MM.1S (cell line): ENCODE measurements at regions not wholly inside any gene's neighbourhood (a gene's known extent, or its start where the extent isn't known, plus 50 kb on each side); places are given as distances from the start of the nearest gene placed in this dataset.

Experiments used
- DNase-seq: peaks from one replicate; pipeline ENCODE4 v3.0.0-alpha.2; 2015
- H2AFZ ChIP-seq: fragments of 300-600 bp; sonication (generic); 2 replicates; pipeline ENCODE4 v1.6.0; 2016; ENCODE audit warnings: antibody characterized with exemption, low read length
- H3F3A ChIP-seq: fragments of 300-600 bp; sonication (generic); 2 replicates; pipeline ENCODE4 v1.6.1; 2016; ENCODE audit warnings: mild to moderate bottlenecking, antibody characterized with exemption, low read length, moderate library complexity, mixed read lengths; ENCODE audit not compliant: insufficient read depth
- H3K27ac ChIP-seq: fragments of 300-600 bp; sonication (generic); 2 replicates; pipeline ENCODE4 v1.5.1; 2016; ENCODE audit warnings: mild to moderate bottlenecking, low read length
- H3K27me3 ChIP-seq: fragments of 300-600 bp; sonication (generic); replicated peaks from 2 replicates; pipeline ENCODE4 v1.6.0; 2016; ENCODE audit warnings: low read length; ENCODE audit not compliant: insufficient read depth
- H3K36me3 ChIP-seq: fragments of 300-600 bp; sonication (generic); replicated peaks from 2 replicates; pipeline ENCODE4 v1.6.1; 2016; ENCODE audit warnings: mild to moderate bottlenecking, low read length, mixed read lengths; ENCODE audit not compliant: insufficient read depth
- H3K4me1 ChIP-seq: fragments of 300-600 bp; sonication (generic); 2 replicates; pipeline ENCODE4 v1.6.1; 2016; ENCODE audit warnings: low read length, mixed read lengths
- H3K4me2 ChIP-seq: fragments of 300-600 bp; sonication (generic); 2 replicates; pipeline ENCODE4 v1.6.0; 2016; ENCODE audit warnings: low read depth, low read length
- H3K4me3 ChIP-seq: fragments of 300-600 bp; sonication (generic); 2 replicates; pipeline ENCODE4 v1.5.1; 2016; ENCODE audit warnings: low read length, mixed read lengths
- H3K79me2 ChIP-seq: fragments of 300-600 bp; sonication (generic); 2 replicates; pipeline ENCODE4 v1.6.1; 2016; ENCODE audit warnings: mixed run types, low read length, mixed read lengths
- H3K9ac ChIP-seq: fragments of 300-600 bp; sonication (generic); 2 replicates; pipeline ENCODE4 v1.6.1; 2016; ENCODE audit warnings: low read length, mixed read lengths
- H3K9me2 ChIP-seq: fragments of 300-600 bp; sonication (generic); replicated peaks from 2 replicates; pipeline ENCODE4 v1.6.1; 2016; ENCODE audit warnings: mild to moderate bottlenecking, low read length, mixed read lengths; ENCODE audit not compliant: insufficient read depth
- H3K9me3 ChIP-seq: fragments of 300-600 bp; sonication (generic); replicated peaks from 2 replicates; pipeline ENCODE4 v1.6.1; 2016; ENCODE audit warnings: mild to moderate bottlenecking, low read length, mixed read lengths; ENCODE audit not compliant: insufficient read depth
- H4K20me1 ChIP-seq: fragments of 300-600 bp; sonication (generic); 2 replicates; pipeline ENCODE4 v1.6.1; 2016; ENCODE audit warnings: mild to moderate bottlenecking, low read length, moderate library complexity, mixed read lengths; ENCODE audit not compliant: insufficient read depth
- EZH2 ChIP-seq: fragments of 300-600 bp; sonication (generic); optimal IDR thresholded peaks from 2 replicates; pipeline ENCODE3; 2017; ENCODE audit warnings: low read depth, mild to moderate bottlenecking, antibody characterized with exemption, low read length, mixed read lengths
- EZH2phosphoT487 ChIP-seq: fragments of 300-600 bp; sonication (generic); IDR thresholded peaks from 2 replicates; pipeline ENCODE4 v1.6.1; 2018; ENCODE audit warnings: antibody characterized with exemption, low read length
- TF ChIP-seq, protein P1 (sequence below): fragments of 300-600 bp; sonication (generic); IDR thresholded peaks from 2 replicates; pipeline ENCODE4 v1.5.1; 2016; ENCODE audit warnings: antibody characterized with exemption, low read length, mixed read lengths

DNA sequence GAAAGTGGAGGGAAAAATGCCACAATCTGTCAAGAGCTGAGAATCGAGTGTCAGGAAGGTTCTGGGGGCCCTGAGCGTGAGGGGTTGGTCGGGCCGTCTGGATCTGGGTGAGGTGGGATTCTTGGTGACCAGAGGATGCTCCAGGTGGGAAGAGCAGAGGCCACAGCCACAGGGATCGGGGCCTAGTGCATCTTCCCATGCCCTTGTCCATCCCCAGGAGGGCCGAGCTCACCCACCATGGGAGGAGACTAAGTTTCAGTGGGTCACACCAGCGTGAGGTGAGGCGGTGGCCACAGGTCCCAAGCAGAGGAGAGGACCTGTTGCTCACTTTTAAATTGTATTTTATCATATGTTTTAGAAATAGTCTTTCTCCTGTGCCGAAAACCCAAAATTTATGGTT, 70.0 kb downstream of the TMEM18 start:
- Histone ChIP-seq H3K9ac (no peak overlapping the region), H3K4me3 (no peak overlapping the region), H3K27me3 (no peaks in the 10 kb centered on the region), H3K9me2 (no peaks in the 10 kb centered on the region), H3K36me3 (no peaks in the 10 kb centered on the region), H3K4me2 (no peak overlapping the region), H3F3A (no peaks in the 10 kb centered on the region), H3K9me3 (no peaks in the 10 kb centered on the region), H3K79me2 (no peaks in the 10 kb centered on the region), H3K27ac (no peak overlapping the region), H3K4me1 (no peaks in the 10 kb centered on the region), H2AFZ (no peak overlapping the region), H4K20me1 (no peaks in the 10 kb centered on the region)
- no peak for TF ChIP-seq EZH2
- no peak for TF ChIP-seq EZH2phosphoT487
- TF ChIP-seq, protein P1, sequence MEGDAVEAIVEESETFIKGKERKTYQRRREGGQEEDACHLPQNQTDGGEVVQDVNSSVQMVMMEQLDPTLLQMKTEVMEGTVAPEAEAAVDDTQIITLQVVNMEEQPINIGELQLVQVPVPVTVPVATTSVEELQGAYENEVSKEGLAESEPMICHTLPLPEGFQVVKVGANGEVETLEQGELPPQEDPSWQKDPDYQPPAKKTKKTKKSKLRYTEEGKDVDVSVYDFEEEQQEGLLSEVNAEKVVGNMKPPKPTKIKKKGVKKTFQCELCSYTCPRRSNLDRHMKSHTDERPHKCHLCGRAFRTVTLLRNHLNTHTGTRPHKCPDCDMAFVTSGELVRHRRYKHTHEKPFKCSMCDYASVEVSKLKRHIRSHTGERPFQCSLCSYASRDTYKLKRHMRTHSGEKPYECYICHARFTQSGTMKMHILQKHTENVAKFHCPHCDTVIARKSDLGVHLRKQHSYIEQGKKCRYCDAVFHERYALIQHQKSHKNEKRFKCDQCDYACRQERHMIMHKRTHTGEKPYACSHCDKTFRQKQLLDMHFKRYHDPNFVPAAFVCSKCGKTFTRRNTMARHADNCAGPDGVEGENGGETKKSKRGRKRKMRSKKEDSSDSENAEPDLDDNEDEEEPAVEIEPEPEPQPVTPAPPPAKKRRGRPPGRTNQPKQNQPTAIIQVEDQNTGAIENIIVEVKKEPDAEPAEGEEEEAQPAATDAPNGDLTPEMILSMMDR = no peak
- no peak for DNase-seq

DNA sequence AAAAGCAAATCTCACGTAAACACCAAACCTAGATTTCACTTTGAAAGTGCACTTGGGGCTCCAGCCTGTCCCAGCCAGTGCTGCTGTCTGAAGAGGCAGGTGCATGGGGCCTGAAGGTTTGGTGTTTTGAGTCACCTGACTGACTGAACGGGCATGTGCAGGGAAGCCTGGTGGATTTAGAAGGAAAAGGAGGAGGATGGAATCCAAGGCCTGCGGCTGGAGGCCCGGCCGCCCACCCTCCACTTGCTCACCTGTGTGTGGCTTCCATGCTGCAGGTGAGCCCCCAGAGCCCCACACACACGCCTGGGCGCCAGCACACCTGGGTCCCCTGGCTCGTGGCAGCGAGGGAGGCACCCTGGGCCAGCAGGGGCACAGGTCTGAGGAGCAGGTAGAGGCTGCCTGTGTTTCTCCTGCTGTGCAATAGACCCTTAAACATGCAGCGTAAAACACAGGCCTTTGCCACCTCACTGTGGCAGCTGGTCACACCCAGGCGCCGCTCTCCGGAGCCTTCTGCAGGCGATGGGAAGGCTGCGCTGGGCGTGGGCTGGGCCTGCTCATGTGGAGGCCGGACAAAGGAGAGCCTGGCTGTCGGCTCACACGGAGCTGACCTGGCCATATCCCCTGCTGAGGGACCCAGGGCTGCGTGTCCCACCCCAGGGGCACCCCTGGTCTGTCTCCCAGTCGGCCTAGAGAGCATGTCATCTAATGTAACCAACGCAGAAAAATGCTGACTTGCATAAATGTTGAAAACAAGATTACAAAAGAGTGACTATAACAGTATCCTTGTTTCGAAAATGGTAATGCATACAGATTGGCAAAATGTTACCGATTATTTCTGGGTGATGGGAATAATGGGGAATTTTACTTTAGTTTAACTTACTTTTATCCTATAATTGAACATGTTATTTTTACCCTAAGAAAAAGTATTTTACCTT, 71.3 kb downstream of the TMEM18 start:
- Histone ChIP-seq H3K79me2 (no peaks in the 10 kb centered on the region), H4K20me1 (no peaks in the 10 kb centered on the region), H3K4me3 (no peak overlapping the region)

DNA sequence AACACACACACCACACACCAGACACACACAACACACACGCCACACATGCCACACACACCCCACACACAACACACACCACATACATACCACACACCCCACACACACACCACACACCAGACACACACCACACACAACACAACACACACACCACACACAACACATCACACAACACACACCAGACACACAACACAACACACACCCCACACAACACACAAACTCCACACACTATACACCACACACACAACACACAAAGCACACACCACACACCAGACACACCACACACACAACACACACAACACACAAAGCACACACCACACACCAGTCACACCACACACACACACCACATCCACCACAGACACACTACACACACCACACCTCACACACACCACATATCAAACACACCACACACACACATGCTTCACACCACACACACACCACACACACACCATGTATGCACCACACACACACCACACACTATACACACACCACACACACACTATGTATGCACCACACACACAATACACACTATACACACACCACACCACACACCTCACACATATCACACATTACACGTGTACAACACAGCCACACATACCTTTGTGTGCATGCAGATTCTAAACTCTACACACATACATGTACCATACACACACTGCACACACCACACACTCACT, 72.2 kb downstream of the TMEM18 start:
- Histone ChIP-seq H3K36me3 (no peaks in the 10 kb centered on the region), H3K4me1 (no peaks in the 10 kb centered on the region), H3K79me2 (no peaks in the 10 kb centered on the region), H3K27me3 (no peaks in the 10 kb centered on the region; the same call in 1 of the 2 replicates), H3F3A (no peaks in the 10 kb centered on the region), H3K4me3 (no peak overlapping the region), H3K9me3 (no peaks in the 10 kb centered on the region), H3K27ac (no peak overlapping the region), H3K9me2 (no peaks in the 10 kb centered on the region), H3K9ac (no peak overlapping the region), H3K4me2 (no peak overlapping the region), H4K20me1 (no peaks in the 10 kb centered on the region), H2AFZ (no peak overlapping the region)
- no peak for DNase-seq
- TF ChIP-seq EZH2phosphoT487 = no peak
- TF ChIP-seq, protein P1 = no peak
- TF ChIP-seq EZH2 = no peak

More for the DNA sequence above, 71.3 kb downstream of the TMEM18 start:
- Histone ChIP-seq H3K36me3 (no peaks in the 10 kb centered on the region), H3K9ac (no peak overlapping the region), H3K9me2 (no peaks in the 10 kb centered on the region), H3K4me2 (no peak overlapping the region), H3K9me3 (no peaks in the 10 kb centered on the region), H3K4me1 (no peaks in the 10 kb centered on the region), H2AFZ (no peak overlapping the region), H3K27me3 (no peaks in the 10 kb centered on the region; the same call in 1 of the 2 replicates), H3F3A (no peaks in the 10 kb centered on the region), H3K27ac (no peak overlapping the region)
- TF ChIP-seq EZH2phosphoT487 (no peak), EZH2 (no peak)
- TF ChIP-seq, protein P1 = no peak
- no peak for DNase-seq
